HG03196 (cell line): ENCODE measurements at regions not wholly inside any gene's neighbourhood (a gene's known extent, or its start where the extent isn't known, plus 50 kb on each side); places are given as distances from the start of the nearest gene placed in this dataset.
"Not testable (repeated sequence)": the region's sequence is repeated elsewhere in the genome, so short reads cannot be mapped to it uniquely, and the experiment has no call there.

Experiments
- ATAC-seq: cut with Tn5 transposase; IDR thresholded peaks from one replicate; pipeline ENCODE4 v1.9.1; 2021; ENCODE audit not compliant: unreplicated experiment

DNA sequence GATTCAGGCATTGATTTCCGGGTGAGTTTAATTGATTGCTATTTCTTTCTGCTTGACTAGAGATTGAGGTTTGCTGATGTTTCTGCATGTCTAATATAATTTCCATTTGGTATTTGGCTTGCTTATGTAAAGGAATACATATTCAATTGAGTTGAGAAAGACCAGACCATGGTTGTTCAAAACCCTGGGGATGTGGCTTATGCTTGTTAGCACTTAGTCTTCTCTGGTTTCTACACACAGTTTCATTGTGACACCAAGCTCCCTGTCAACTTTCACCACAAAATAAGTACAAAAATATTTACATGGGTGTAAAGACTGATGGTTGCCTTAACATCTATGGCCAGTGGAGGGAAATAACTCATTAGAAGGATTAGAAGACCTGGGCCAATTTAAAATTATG is 209.6 kb downstream of the CDH26 start:
- ATAC-seq, result no peak

DNA sequence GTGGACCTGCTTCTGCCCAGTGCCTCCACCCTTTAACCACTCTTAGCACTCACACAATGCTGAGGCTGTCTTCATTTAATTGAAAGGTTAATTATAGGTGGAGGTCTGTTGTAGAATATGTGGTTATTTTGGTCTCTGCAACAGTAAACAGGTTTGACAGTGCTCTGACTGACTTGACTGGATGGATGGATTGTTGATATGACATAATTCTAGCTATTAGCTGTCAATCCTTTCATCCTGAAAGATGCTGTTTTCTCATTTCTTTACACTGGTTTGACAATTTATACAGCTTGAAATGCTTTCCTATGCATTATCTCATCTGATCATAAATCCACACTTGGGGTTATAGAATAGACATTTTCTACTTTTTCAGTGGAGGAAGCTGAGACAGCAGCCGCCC is 210.7 kb downstream of the CDH26 start:
- no peak for ATAC-seq

GRCh38 chr20:60170116-60170515 is 211.9 kb downstream of the CDH26 start:
- ATAC-seq, result no peak

GRCh38 chr20:60171313-60171712 is 213.1 kb downstream of the CDH26 start:
- ATAC-seq, result no peak

- ATAC-seq, result no peak
Measured at GRCh38 chr20:60171738-60172137, 213.5 kb downstream of the CDH26 start.

DNA sequence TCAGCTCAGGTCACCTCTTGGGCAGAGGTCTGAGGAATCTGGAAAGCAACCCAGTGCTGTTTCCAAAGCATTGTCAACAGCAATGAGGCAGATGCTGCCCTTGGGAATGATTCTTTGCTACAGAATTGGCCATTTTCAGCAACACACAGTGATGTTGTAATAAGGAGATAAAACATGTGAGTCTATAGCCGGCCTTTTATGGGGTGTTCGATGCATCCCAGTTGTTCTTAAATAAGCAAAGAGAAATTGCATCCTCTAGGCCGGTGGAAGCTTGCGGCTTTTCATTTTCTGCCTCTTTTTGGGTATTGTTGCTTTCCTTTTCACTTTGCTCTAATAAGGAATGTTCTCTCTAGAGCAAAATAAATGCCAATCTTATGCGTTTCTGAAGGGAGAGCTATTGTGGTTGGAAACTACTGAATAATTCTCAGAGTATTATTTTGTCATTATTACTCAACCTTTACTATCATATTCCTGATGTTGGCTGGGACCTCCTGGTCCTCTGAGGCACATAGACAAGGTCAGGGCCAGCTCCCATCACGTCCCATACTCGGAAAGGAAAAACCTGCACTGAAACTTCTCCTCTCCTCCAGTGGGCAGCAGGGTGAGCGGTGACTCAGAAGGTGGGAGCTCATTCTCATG is 214.2 kb downstream of the CDH26 start:
- ATAC-seq, result no peak

GRCh38 chr20:60177080-60177479 is 218.9 kb downstream of the CDH26 start:
- no peak for ATAC-seq

GRCh38 chr20:60180986-60181385 is 222.8 kb downstream of the CDH26 start:
- no peak for ATAC-seq

DNA sequence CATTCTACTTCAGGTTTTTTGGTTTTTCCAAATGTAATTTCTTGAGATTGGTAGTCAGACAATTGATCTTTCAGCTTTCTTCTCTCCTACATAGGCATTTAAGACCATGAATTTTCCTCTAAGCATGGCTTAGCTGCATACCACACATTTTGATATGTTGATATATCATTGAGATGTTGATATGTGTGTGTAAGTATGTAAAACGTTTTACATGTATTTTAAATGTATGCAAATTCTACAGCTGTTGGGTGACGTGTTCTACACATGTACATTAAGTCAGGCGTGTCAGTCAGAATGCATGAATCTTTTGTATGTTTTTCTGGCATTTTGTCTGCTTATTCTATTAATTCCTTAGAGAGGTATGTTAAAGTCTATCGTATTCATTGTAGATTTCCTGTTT is 228.2 kb downstream of the CDH26 start:
- ATAC-seq, result no peak

GRCh38 chr20:60187683-60188082 is 229.5 kb downstream of the CDH26 start:
- no peak for ATAC-seq

DNA sequence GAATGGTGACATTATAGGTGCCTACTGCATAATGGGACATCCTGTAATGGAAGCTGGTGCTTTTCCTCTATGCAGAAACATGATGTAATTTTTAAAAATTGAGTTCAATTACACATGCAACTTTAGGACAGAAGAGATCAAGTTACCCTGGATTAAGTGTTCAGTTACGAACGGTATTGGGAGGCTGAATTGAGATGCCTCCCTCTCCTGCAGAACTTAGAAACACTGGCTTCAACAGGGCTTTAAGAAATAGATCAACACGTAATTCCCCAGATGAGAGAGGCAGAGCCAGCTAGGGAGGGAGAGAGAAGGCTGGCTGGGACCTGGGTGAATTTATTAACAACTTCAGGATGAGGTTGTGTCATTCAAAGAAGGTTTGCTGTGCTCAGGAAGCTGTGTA is 232.8 kb downstream of the CDH26 start:
- ATAC-seq, result no peak

- no peak for ATAC-seq
Measured at GRCh38 chr20:60192326-60192725, 234.1 kb downstream of the CDH26 start.

DNA sequence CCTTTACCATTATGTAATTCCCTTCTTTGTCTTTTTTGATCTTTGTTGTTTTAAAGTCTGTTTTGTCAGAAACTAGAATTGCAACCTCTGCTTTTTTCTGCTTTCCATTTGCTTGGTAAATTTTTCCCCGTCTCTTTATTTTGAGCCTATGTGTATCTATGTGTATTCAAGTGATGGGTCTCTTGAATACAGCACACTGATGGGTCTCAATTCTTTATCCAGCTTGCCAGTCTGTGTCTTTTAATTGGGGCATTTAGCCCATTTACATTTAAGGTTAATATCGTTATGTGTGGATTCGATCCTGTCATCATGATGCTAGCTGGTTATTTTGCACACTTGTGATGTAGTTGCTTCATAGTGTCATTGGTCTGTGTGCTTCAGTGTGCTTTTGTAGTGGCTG is 240.9 kb downstream of the CDH26 start:
- not testable (repeated sequence) for ATAC-seq

GRCh38 chr20:60199866-60200265 is 241.6 kb downstream of the CDH26 start:
- ATAC-seq, result no peak

GRCh38 chr20:60200305-60200918 is 242.2 kb downstream of the CDH26 start:
- no peak for ATAC-seq

GRCh38 chr20:60201198-60201835 is 243.1 kb downstream of the CDH26 start:
- ATAC-seq, result no peak

DNA sequence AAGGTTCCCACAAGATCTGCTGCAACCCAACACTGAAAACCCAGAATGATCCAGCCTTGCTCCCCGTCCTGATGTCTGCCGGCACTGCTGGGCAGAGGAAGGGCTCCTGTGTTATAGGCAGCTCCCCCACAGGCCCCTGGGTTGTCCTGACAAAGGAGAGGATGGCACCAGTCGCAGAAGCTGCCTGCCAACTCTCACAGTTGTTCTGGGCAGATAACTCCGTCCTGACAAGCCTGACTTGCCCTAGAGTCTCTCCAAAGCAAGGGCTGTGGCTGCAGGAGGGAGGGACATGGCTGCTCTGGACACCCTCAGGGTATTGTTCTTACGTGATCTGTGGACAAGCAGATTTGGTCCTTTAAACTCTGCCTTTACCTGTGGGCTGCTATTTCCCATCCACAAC is 243.8 kb downstream of the CDH26 start:
- ATAC-seq, result no peak

DNA sequence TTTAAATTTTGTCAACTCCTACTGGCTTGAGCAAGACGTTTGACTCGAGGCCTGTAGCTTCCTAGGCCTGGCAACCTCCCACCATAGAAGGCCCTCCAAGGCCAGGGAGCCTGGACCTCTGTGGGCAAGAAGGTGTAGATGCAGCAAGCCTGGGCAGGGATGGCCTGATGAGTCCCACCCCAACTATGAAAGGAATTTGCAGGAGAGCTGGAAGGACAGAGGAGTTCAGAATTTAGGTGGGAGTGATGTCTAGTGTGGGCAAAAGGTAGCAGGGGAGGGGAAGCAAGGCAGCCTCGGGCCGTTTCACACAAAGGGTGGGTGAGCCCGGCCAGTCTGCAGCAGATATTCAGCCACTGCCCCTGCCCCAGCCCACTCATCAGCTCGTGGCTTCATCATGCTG is 245.2 kb downstream of the CDH26 start:
- ATAC-seq, result no peak

DNA sequence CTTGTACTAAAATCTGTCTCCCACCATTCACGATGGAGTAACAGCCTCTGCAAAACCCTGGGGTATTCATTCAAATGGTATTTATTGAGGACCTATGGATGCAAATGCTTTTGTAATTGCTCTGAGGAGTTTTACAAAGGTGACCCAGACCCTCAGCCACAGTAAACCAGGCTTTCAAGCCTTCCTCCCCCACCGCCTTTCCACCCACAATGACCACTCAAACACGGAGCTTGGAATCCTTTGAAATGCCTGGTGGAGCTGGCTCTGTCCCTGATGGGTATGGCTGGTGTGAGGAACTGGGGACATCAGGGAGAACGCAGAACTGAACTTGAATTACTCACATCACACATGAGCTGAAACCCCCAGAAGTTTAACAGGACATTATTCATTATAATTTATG is 246.4 kb downstream of the CDH26 start:
- ATAC-seq, result no peak

DNA sequence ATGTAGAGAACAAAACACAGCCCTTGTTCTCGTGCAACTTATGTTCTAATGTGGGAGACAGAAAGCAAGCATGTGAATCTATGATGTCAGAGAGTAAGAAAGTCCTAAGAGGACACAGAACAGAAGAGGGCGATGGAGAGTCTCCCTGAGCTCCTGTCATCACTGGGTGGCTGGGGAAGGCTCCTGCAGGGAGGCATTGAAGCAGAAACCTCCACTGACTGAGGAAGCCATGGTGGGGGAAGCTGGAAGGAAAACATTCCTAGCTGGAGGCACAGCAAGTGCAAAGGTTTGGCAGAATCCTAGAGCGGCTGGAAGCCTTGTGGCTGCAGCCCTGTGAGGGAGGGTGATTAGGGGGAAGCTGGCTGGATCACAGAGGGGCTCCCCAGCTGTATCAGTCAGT is 248.0 kb downstream of the CDH26 start:
- no peak for ATAC-seq

DNA sequence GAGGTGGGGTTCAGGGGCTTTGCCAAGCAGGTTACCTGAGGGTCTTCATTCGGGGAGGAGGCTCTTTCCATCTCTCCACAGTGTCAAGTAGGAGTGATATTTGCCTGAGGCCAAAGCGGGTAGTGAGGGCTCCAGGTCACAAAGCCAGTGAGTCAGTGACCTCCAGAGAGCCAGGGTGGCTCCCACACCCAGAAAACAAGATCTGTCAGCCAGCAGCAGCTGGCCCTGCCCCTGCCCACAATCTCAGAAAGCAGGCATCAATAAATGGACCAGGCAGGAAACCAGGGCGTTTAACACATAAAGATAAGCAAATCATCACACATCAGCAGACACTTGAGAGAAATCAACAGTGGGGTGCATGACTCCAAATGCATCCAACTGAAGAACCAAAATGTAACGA is 250.8 kb downstream of the CDH26 start:
- no peak for ATAC-seq

- ATAC-seq, result no peak
Measured at GRCh38 chr20:60210779-60211617, 252.8 kb downstream of the CDH26 start.
